Loucy (cell line): ENCODE measurements at regions not wholly inside any gene's neighbourhood (a gene's known extent, or its start where the extent isn't known, plus 50 kb on each side); places are given as distances from the start of the nearest gene placed in this dataset.

Experiments
- H2AFZ ChIP-seq: fragments of 200-600 bp; sonication (generic); 2 replicates; pipeline ENCODE4 v1.6.0; 2016; ENCODE audit warnings: antibody characterized with exemption, mild to moderate bottlenecking, low read length, moderate library complexity
- H3F3A ChIP-seq: fragments of 200-600 bp; 2 replicates; pipeline ENCODE4 v1.6.0; 2016; ENCODE audit warnings: antibody characterized with exemption, low read depth, mild to moderate bottlenecking
- H3K27me3 ChIP-seq: fragments of 200-600 bp; sonication (generic); 2 replicates; pipeline ENCODE4 v1.6.1; 2014; ENCODE audit warnings: low read length, mild to moderate bottlenecking; ENCODE audit not compliant: insufficient read depth, poor library complexity, severe bottlenecking
- H3K36me3 ChIP-seq: fragments of 200-600 bp; sonication (generic); 2 replicates; pipeline ENCODE4 v1.6.1; 2016; ENCODE audit warnings: low read length; ENCODE audit not compliant: insufficient read depth
- H3K4me1 ChIP-seq: fragments of 200-600 bp; sonication (generic); 2 replicates; pipeline ENCODE4 v1.5.1; 2014; ENCODE audit warnings: low read length, mild to moderate bottlenecking; ENCODE audit not compliant: insufficient read depth, poor library complexity, severe bottlenecking
- H3K4me2 ChIP-seq: fragments of 200-600 bp; sonication (generic); 2 replicates; pipeline ENCODE4 v1.6.0; 2014; ENCODE audit warnings: antibody characterized with exemption, low read length, low read depth, mild to moderate bottlenecking; ENCODE audit not compliant: poor library complexity, severe bottlenecking
- H3K4me3 ChIP-seq: fragments of 200-600 bp; sonication (generic); 2 replicates; pipeline ENCODE4 v1.5.1; 2014; ENCODE audit warnings: low read length, mild to moderate bottlenecking, mixed read lengths; ENCODE audit not compliant: poor library complexity, severe bottlenecking
- H3K79me2 ChIP-seq: fragments of 200-600 bp; sonication (generic); 2 replicates; pipeline ENCODE4 v1.6.1; 2014; ENCODE audit warnings: low read length; ENCODE audit not compliant: insufficient read depth
- H3K9ac ChIP-seq: fragments of 200-600 bp; sonication (generic); 2 replicates; pipeline ENCODE4 v1.6.0; 2014; ENCODE audit warnings: mild to moderate bottlenecking, low read depth, low read length, moderate library complexity; ENCODE audit not compliant: poor library complexity, severe bottlenecking
- H3K9me2 ChIP-seq: fragments of 200-600 bp; sonication (generic); replicated peaks from 2 replicates; pipeline ENCODE4 v1.6.1; 2016; ENCODE audit warnings: low read depth, low read length, mixed read lengths
- H3K9me3 ChIP-seq: fragments of 200-600 bp; sonication (generic); 2 replicates; pipeline ENCODE4 v1.6.1; 2014; ENCODE audit warnings: mild to moderate bottlenecking, antibody characterized with exemption, low read length, low read depth; ENCODE audit not compliant: insufficient read depth
- H4K20me1 ChIP-seq: fragments of 200-600 bp; sonication (generic); 2 replicates; pipeline ENCODE4 v1.6.0; 2014; ENCODE audit warnings: antibody characterized with exemption, low read length, mild to moderate bottlenecking; ENCODE audit not compliant: insufficient read depth, poor library complexity, severe bottlenecking
- CTCF ChIP-seq: fragments of 200-600 bp; sonication (generic); conservative IDR thresholded peaks from 2 replicates; pipeline ENCODE4 v1.5.1; 2014; ENCODE audit warnings: mild to moderate bottlenecking, antibody characterized with exemption, low read length
- EZH2phosphoT487 ChIP-seq: fragments of 200-600 bp; IDR thresholded peaks from 2 replicates; pipeline ENCODE4 v1.6.1; 2018; ENCODE audit warnings: antibody characterized with exemption, mild to moderate bottlenecking, moderate library complexity, borderline replicate concordance

GRCh38 chr16:81179219-81179618 is 59.3 kb upstream of the BCO1 start:
- Histone ChIP-seq H3K9ac (no peak overlapping the region), H3K9me3 (no peaks in the 10 kb centered on the region), H3K4me3 (no peak overlapping the region), H3F3A (no peaks in the 10 kb centered on the region), H3K4me2 (no peak overlapping the region), H3K79me2 (no peaks in the 10 kb centered on the region), H3K9me2 (no peaks in the 10 kb centered on the region), H4K20me1 (no peaks in the 10 kb centered on the region), H3K36me3 (no peaks in the 10 kb centered on the region), H3K4me1 (no peaks in the 10 kb centered on the region), H2AFZ (no peak overlapping the region), H3K27me3 (no peaks in the 10 kb centered on the region)
- TF ChIP-seq CTCF (no peak), EZH2phosphoT487 (no peak)

- Histone ChIP-seq H3K9me3 (no peaks in the 10 kb centered on the region), H3F3A (no peaks in the 10 kb centered on the region), H3K36me3 (no peaks in the 10 kb centered on the region), H3K27me3 (no peaks in the 10 kb centered on the region), H3K4me2 (no peak overlapping the region), H3K4me1 (no peaks in the 10 kb centered on the region), H3K4me3 (no peak overlapping the region), H3K9me2 (no peaks in the 10 kb centered on the region), H3K9ac (no peak overlapping the region), H2AFZ (no peak overlapping the region), H4K20me1 (no peaks in the 10 kb centered on the region), H3K79me2 (no peaks in the 10 kb centered on the region)
- TF ChIP-seq CTCF (no peak), EZH2phosphoT487 (no peak)
These were observed 63.1 kb upstream of the BCO1 start for GRCh38 chr16:81175325-81175891.

GRCh38 chr16:81174644-81175324 is 63.7 kb upstream of the BCO1 start:
- no peaks in the 10 kb centered on the region for H3F3A ChIP-seq
- H3K4me3 ChIP-seq: no peak overlapping the region
- no peaks in the 10 kb centered on the region for H3K79me2 ChIP-seq
- H4K20me1 ChIP-seq: no peaks in the 10 kb centered on the region
- H3K36me3 ChIP-seq: no peaks in the 10 kb centered on the region
- no peaks in the 10 kb centered on the region for H3K4me1 ChIP-seq
- no peak overlapping the region for H2AFZ ChIP-seq
- TF ChIP-seq CTCF: no peak
- TF ChIP-seq EZH2phosphoT487: no peak
- H3K4me2 ChIP-seq: no peak overlapping the region
- no peaks in the 10 kb centered on the region for H3K9me2 ChIP-seq
- H3K27me3 ChIP-seq: no peaks in the 10 kb centered on the region
- no peak overlapping the region for H3K9ac ChIP-seq
- H3K9me3 ChIP-seq: no peaks in the 10 kb centered on the region
